Activated T-cell treated with anti-CD3 and anti-CD28 coated beads for 48 hours (primary cell): ENCODE measurements at regions not wholly inside any gene's neighbourhood (a gene's known extent, or its start where the extent isn't known, plus 50 kb on each side); places are given as distances from the start of the nearest gene placed in this dataset.
"Not testable (repeated sequence)": the region's sequence is repeated elsewhere in the genome, so short reads cannot be mapped to it uniquely, and the experiment has no call there.

ENCODE experiments used
- DNase-seq: peaks from one replicate; pipeline ENCODE4 v3.0.0-alpha.2; 2020; ENCODE audit warnings: low read depth

DNA sequence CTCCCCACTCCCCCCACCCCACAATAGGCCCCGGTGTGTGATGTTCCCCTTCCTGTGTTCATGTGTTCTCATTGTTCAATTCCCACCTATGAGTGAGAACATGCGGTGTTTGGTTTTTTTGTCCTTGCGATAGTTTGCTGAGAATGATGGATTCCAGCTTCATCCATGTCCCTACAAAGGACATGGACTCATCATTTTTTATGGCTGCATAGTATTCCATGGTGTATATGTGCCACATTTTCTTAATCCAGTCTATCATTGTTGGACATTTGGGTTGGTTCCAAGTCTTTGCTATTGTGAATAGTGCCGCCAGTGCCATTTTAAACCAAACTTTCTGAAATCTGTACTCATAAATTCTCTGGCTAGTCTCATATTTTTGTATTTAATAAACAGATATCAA, 85.3 kb upstream of the MAGI3 start:
- DNase-seq: not testable (repeated sequence)

DNA sequence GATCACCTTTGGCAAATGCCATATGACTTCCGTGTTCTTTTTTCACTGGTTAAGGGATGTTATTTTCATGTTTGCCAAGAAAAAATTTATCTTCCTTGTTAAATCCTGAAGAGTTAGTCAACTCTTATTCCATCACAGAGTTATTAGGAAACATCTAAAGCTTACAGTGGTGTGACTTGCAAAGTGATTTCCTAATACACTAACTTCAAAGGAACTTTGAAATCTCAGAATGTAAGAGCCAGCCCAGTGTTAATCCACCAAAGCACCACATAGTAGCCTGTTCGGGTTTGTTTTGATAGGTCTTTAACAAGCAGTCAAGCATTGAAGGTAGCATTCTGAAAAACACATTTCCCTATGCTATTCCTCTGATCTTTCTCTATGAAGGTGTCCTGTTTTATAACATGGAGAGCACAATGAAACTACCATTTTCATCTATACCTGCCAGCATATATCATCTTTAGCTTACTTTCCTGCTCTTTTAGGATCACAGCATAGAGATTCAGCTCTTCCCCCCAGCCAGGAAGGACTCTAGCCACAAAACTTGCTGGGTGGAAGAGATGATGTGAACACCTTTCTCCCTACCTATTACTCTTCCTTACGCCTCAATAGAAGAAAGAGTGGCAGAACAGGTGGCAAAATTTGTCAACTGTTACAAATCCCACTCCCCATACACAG, 82.4 kb upstream of the MAGI3 start:
- no peak for DNase-seq

DNA sequence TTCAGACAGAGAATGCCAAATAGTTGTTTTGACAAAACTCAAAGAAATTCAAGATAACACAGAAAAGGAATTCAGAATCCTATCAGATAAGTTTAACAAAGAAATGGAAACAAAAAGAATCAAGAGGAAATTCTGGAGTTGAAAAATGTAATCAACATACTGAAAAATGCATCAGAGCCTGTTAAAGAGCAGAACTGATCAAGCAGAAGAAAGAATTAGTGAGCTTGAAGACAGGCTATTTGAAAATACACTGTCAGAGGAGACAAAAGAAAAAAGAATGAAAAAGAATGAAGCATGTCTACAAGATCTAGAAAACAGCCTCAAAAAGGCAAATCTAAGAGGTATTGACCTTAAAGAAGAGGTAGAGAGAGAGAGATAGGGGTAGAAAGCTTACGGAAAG, 77.7 kb upstream of the MAGI3 start:
- not testable (repeated sequence) for DNase-seq

DNA sequence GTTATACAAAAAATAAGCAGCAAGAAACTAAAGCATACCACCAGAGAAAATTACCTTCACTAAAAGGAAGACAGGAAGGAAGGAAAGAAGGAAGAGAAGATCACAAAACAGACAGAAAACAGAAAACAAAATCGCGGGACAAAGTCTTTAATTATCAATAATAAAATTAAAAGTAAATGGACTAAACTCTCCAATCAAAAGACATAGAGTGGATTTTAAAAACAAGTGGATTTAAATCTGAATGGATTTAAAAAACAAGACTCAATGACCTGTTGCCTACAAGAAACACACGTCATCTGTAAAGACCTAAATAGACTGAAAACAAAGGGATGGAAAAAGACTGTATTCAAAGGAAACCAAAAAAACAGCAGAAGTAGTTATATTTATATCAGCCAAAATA, 75.7 kb upstream of the MAGI3 start:
- DNase-seq: no peak

DNA sequence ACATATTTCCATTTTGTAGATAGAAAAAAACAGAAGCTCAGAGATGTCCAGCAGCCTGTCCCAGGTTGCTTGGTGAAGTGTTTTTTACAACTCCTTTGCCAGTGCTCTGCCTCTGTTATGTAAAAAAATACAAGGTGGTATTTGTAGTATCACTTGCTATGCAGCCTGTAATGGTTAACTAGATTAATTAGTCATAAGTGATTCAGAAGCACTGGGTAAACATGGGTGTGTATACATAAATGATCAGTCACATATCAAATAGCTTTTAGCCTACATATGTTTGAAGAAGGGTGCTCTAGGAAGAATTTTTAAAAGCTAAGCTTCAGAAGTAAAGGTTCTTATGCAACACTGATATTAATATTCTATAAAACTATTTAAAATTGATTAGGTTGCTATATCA, 70.0 kb upstream of the MAGI3 start:
- no peak for DNase-seq

DNA sequence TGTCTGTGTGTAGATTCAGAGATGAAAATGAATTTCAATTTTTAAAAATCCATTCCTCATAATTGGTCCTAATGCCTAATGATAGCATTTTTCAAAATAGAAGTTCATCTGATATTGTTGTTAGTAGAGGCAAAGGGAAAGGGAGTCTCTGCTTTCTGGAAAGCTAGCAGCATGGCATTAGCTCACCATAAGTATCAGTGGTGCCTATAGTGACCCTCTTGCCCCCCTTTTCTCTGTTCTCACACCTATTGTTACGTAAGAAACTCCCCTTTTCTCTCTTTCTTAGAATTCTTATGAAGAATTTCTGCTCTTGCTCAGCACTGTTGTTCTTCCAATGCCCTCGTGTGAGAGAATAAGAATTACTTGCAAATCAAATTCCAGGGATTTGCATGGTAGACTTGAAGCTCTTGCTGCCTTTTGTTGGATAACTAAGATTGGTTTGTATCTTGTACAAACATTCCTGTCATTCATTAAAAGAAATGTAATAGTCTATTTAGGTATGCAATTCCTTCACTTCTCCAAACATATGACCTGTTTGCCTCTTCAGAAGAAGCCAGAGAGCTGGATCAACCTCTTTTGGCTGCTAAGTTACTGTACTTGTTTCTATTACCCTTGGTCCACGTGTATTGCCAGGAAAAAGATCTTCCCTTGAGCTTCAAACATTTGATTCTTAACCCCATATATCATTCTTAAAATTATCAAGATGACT, 69.2 kb upstream of the MAGI3 start:
- DNase-seq: no peak

DNA sequence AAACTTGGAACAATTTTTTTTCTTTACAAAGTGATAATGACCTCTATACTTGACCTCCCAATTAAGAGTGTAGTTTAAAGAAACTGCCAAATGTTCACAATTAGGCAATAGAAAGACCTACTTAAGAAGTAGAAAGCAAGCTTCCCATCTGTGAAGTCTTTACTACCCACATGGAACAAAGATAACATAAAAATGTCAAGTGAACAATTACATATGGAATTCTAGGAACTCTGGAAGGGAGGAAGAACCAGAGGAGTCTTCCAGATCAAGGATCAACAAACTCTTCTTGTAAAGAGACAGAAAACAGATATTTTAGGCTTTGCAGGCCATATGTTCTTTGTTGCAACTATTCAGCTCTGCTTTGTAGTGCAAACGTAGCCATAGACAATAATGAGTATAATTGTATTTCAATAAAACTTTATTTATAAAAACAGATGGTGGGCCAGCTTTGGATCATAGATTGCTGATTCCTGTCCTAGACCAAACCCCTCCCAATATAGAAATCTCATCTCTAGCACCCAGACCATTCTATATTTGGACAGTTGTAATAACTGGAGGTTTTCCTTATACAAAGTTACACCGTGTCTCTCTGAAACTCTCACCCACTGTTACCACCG, 68.4 kb upstream of the MAGI3 start:
- DNase-seq: no peak

DNA sequence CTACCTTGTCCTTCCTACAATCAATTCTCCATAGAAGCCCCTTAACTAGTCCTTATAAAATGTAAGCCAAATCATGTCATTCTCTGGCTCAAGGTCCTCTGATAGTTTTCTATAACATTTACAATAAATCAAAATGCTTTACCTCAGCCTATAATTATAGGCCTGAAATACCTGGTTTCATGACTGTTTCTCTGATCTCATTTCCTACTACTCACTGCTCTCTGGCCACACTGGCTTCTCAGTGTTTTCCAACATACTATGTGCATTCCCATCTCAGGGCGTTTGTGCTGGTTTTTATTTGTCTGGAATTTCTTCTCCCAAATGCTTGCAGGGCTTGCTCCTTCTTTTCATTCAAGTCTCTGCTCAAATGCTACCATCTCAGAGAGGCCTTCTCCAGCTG, 67.9 kb upstream of the MAGI3 start:
- DNase-seq: no peak

DNA sequence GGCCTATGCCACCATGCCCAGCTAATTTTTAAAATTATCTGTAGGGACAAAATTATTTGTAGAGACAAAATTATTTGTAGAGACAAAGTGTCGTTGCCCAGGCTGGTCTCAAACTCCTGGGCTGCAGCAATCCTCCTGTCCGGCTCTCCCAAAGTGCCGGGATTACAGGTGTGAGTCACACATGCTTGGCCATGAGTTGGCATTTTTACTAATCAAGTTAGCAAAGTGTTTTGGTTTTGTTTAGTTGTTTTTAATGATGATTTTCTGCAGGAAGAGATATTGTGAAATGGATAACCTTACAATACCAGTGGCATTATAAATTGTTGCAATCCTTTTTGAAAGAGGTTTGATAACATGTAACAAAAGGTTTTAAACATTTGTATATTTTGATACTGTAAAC, 65.3 kb upstream of the MAGI3 start:
- DNase-seq: no peak

DNA sequence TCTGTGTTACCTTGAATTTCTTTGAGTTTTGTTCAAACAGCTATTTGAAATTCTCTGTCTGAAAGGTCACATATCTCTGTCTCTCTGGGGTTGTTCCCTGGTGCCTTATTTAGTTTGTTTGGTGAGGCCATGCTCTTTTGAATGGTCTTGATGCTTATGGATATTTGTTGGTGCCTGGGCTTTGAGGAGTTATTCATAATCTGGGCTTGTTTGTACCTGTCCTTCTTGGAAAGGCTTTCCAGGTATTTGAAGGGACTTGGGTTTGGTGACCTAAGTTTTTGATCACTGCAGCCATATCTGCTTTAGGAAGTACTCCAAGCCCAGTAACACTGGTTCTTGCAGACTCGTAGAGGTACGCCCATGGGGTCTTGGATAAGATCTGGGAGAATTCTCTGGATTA, 63.3 kb upstream of the MAGI3 start:
- DNase-seq: no peak

DNA sequence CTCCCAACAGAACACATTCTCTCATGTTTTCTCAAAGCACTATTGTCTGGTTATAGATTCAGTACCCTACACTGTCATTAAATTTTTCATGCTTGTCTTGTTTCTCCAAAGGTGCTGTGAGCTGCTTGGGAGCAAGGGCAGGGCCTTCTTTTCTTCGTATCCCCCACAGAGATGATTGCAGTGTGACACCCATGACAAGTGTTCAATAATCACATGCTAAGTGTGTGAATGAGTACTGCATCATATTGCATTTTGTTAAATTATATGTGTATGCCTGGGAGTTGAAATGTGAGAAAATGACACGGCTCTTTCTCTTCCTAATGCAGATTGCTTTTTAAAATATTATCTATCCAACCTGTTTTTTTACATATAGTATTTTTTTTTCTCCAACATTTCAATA, 57.3 kb upstream of the MAGI3 start:
- DNase-seq: no peak

DNA sequence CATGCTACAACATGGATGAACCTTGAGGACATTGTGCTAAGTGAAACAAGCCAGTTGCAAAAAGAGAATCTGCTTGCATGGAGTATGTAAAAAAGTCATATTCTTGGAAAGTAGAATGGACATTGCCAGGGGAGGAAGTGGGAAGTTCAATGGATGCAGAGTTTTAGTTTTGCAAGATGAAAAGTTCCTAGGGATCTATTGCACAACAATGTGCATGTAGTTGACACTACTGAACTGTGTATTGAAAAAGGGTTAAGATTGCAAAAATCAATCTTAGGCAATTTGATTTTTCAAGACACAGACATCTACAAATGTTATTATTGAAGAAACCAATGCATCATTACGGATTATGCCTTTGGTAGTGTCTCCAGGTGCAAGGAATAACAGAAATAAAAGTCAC, 50.3 kb upstream of the MAGI3 start:
- no peak for DNase-seq
